HG03097 (cell line): ENCODE measurements at regions not wholly inside any gene's neighbourhood (a gene's known extent, or its start where the extent isn't known, plus 50 kb on each side); places are given as distances from the start of the nearest gene placed in this dataset.
"Not testable (repeated sequence)": the region's sequence is repeated elsewhere in the genome, so short reads cannot be mapped to it uniquely, and the experiment has no call there.

Experiments
- ATAC-seq: cut with Tn5 transposase; IDR thresholded peaks from one replicate; pipeline ENCODE4 v1.9.1; 2021; ENCODE audit not compliant: unreplicated experiment, low FRiP score

DNA sequence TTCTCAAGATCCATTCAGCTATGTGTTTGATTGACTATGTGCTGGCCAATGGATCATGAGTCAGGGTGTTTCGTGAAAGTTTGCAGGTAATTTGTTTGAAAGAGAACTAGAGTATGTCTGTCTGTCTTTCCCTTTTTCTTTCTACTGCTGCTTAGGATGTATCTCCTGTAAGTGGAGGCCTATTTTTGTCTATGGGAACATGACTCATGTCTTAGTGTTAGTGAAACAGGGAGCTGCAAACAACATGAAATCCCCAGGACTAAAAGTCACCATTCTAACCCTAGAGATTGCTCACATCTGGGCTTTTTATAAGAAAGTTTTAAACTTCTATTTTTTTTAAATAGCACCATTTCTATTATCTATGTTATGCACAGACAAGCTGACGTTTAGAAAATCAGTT is 333.0 kb downstream of the CCER1 start:
- no peak for ATAC-seq

DNA sequence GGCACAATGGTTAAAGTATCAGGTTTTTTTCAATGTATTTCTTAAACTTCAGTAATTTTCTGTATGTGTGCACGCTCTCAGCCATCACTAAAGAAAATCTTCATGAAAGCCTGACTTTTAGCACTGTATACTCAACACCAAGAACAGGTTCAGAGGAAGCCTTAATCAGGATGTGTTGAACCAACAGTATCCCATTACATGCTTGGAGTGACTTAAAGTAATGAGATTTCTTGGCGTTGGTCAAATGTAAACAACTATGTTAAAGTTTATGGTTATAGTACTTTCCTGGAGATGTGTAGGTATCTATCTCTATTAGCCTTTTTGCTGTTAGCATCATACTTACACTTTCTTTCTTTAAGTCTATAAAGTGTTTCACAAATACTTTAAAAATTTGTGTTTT is 335.0 kb downstream of the CCER1 start:
- no peak for ATAC-seq

DNA sequence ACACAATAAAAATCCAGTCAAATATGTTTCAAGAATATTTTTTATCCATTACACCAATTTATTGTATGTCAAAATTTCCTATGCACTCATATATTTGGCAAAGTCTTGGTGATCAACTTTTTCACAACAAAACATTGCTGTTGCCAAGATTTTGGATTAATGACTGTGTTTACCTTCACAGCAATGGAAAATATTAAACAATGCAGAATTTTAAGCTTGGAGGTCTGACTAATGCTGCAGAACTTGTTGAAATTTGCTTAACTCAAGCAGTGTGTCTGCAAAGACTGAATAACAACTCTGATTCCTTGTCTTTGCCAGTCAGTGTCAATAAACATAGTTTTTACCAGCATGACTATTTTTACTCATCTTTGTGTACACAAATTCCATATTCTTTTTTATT is 336.4 kb downstream of the CCER1 start:
- ATAC-seq = no peak

DNA sequence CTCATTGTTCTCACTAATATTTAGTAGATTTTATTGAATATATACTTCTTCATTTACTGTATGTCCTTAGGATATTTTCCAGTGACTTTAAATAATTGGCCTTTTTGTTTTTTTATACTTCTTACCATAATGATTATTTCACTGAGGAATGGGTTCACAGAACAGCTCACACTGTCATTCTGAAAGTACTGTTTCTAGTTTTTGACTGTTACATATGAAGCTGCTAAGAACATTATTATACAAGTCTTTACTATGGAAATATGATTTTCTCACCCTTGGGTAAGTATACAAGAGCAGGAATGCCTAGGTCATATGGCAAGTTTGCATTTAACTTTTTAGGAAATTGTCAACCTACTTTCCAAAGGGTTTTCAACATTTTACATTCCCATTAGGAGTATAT is 343.1 kb downstream of the CCER1 start:
- no peak for ATAC-seq

DNA sequence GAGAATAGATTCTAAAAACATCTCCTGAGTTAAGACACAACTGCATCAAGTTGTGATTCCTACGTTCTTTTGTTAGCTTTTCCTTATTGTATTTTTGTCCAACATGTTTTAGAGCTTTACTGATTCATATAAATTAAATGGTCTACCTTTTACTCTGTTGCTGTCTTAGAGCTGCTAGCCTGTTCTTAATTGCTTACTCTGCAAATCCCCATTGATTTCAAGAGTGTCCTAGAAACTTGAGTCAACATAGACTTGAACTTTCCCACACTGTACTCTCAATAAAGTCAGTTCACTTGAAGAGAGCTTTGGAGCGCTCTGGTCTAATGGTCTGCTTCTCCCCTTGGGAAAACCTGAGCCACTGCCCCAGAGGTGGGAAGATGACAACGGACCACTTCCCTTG is 343.9 kb downstream of the CCER1 start:
- ATAC-seq = no peak

DNA sequence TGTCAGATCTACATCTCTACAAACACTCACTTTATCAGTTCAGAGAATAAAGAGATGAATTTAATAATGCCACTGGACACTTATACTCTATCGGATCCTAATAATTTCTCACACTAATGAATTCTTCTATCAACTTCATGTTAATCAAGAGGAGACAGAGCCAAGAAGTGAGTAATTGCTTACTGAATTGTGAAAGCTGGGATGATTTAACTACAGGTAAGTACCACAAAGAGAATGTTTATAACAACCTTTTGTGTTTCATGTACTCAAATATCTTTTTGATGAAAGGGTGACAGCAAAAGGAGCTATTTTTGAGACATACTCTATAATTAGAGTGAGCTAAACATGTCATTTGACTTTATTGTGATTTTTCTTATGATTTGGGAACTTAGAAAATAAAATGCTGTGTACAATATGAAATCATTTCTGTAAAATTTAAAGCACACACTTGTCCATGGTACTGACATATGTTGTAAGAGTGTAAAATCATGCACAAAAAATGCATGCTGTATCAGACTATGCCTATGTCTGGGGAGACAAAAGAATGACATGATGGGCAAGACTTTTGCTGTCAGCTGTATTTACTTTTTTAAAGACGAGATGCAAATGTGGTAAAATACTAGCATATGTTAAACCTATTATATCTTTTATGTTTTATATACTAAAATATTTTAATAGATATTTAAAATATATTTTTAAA is 361.2 kb downstream of the CCER1 start:
- ATAC-seq = no peak

DNA sequence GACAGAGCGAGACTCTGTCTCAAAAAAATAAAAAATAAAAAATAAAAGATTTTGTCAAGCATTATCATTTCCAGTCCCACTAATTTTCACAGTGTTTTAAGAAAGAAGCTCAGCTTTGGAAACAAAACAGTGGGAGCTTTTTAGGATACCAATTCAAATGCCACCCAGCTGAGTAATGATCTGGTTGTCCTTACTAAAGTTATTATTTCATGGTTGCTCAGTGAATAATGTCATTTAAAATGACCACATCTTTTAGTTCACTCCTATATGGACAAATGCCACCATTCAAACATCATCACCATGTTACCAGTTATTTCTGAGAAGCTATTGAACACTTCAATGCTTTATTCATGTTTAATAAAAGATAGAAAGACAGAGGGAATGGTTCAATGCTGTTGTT is 365.0 kb downstream of the CCER1 start:
- no peak for ATAC-seq

DNA sequence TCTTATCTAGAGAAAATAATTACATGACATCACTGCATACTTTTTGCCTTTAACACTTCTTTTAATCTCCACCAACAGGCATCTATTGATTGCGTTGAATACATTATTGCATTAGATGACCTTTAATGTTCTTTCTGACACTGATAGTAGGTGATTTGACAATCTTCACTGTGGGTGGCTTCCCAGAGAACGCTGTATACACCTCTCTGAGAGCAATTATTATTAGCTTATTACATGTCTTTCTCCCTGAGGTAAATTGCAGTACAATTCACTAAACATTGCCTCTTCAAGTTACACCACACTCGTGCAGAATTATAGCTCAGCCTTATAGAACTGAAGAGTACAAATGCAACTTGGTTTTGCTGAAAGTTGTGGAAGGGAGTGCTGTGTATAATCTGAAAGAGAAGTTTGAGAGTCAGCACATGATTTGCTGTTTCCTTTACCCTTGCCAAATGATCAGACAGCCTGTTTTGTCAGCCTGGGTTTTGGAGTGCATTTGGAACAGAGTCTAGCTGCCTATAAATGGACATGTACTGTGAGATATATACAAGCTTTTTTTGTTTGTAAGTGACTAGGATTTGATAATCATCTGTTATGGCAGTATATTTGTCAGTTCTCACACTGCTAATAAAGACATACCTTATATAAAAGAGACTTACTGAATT is 369.2 kb downstream of the CCER1 start:
- no peak for ATAC-seq

DNA sequence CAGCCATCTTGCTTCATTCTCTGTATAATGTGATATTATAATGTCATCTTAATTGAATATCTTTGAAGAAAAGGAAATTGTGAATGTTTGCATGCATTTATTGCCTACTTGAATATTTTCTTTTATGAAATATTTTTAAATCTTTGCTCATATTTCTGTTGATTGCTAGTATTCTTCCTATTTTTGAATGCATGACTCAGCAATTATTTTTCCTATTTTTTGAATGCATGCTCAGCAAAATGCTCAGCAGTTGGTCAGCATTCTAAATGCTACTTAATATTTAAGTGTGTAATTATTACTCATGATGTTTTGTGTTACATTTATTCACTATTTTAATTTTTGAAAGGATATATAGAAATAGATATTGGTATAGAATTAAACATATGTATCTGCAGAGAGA is 378.3 kb downstream of the CCER1 start:
- no peak for ATAC-seq

DNA sequence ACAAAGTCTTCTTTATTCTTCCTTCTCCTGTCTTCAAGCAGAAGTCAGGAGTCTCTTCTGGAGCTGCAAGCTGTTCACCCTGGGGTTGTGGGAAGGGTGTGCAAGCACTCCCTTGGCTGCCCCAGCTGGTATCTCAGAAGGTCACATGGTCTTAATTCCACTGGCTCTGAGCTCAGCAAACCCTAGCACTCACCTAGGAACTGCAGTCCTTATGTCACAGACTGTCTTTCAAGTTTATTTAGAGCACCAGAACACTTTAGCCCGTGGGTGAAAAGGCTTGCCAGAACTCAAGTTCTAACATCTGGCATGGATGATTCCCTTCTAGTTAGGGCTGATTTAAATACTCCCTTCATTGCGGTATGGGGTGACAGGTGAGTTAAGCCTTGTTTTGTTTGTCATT is 379.0 kb downstream of the CCER1 start:
- ATAC-seq = no peak

DNA sequence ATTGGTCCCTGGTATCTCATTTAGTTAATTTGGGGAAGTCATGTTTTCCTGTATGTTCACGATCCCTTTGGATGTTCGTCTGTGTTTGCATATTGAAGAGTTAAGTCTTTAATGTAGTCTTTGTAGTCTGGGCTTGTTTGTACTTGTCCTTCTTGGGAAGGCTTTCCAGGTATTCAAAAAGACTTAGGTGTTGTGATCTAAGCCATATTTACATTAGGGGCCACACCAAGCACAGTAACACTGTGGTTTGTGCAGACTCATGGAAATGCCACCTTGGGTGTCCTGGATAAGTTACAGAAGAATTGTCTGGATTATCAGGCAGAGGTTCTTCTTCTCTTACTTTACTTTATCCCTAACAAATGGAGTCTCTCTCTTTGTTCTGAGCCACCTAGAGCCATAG is 380.3 kb downstream of the CCER1 start:
- ATAC-seq = no peak

DNA sequence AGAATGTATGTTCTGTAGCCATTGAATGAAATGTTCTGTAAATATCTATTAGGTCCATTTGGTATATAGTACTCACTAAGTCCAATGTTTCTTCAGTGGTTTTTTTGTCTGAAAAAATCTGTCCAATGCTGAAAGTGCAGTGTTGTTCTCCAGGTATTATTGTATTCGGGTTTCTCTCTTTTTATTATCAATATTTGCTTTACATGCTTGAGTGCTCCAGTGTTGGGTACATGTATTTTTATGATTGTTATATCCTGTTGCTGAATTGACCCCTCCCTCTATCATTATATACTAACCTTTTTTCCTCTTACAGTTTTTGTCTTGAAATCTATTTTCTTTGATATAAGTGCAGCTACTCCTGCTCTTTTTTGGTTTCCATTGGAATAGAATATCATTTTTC is 382.2 kb downstream of the CCER1 start:
- ATAC-seq = no peak

DNA sequence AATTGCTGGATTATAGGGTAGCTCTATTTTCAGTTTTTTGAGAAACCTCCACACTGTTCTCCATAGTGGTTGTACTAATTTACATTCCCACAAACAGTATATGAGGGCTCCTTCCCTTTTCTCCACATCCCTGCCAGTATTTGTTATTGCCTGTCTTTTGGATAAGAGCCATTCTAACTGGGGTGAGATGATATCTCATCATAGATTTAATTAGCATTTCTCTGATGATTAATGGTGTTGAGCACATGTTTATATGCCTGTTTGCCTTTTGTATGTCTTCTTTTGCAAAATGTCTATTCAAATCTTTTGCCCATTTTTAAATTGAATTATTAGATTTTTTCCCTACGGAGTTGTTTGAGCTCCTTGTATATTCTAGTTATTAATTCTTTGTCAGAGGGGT is 385.3 kb downstream of the CCER1 start:
- no peak for ATAC-seq

DNA sequence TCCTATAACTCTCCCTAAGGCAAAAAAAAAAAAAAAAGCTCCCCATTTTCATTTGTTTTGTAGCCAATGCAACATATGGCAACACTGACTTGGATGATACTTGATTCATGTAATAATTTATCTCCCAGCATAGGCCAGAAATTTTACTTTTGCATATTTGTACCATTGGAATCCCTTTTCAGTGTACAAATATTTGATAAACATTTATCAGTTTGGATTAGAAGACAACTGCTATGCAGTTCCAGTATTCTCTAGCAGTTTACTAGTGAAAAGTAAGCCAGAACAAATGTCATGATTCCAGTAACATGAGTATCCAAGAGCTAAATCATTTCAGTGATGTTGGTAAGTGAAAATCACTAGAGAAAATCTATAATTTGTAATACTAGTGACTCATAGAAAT is 392.3 kb downstream of the CCER1 start:
- no peak for ATAC-seq

DNA sequence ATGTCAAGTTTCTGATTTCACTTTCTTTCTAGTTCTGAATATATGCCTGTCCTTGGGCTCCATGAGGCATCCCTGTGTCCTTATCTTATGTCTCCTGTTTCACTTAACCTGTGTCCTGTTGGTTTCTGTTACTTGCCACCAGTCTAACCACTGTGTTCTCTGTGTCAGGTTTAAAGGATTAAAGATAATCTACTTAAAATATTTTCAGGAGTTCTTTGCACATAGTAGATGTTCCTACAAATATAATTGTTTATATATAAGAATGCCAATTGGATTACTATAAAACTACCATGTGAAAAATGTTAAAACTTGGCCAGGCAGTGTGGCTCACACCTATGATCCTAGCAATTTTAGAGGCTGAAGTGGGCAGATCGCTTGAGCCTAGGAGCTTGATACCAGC is 406.4 kb downstream of the CCER1 start:
- ATAC-seq = no peak

DNA sequence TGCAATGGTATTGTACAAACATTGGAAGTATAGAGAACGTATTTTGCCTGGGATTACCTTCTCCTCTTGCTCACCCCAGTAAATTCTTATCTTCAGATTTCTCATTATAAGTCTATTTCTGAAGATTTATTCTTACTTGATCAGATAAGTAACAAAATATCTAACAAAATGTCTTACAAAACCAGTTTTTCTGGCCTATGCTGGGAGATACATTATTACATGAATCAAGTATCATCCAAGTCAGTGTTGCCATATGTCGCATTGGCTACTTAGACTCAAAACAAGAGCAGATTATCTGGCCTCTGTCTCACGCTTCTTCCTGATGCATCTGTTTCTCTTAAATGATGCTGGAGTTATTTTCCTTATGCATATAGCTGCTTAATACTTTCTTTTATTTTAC is 408.5 kb downstream of the CCER1 start:
- no peak for ATAC-seq

DNA sequence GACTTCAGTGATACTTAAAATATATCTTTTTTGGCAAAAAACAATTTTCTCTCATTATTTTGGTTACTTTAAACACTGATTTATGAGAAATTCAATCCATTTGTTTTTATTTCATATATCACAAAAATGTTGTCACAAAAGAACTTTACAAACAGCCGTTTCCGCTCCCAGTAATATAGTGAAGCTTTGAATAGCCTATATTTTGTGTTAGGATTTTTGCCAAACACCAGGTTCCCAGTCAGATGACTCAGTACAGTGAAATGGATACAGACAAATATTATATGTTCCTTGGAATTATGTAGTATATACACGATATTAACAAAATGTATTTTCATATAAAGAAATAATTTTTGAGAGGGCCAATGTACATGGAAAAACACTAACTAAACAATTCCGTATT is 411.1 kb downstream of the CCER1 start:
- no peak for ATAC-seq

DNA sequence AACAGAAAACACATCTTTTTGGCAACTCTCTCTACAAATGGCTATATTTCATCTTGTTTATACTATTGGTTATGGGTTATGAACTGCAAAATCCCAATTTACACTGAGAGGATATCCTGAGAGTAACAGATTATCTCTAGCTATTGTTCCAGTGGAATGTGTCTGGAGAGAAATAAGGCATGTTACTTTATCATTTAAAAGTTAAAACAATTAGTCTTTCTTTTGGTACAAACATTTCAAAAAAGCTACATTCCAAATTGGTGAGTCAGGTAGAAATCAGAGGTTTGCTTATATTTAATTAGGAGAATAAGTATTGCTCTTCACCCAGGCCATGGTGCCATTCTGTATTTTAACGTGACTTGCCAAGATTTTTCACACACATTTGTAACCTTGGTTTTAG is 411.6 kb downstream of the CCER1 start:
- no peak for ATAC-seq

DNA sequence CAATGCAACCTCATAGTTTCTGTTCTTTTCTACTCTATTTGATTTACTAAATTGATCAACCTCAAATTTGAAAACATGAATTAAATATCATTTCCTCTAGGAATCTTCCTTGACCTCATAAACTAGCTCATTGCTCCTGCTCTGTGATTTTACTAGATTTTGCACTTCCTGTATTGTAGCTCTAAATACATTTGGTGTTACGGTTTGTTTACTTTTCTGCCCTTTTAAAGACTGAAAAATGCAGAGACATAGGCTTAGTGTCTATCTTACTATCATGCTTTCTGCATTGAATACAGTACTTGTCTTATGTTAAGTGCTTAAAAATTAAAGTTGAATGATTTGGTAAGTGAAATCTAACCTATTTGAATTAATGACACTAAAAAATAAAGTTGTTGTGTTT is 412.1 kb downstream of the CCER1 start:
- ATAC-seq = not testable (repeated sequence)

DNA sequence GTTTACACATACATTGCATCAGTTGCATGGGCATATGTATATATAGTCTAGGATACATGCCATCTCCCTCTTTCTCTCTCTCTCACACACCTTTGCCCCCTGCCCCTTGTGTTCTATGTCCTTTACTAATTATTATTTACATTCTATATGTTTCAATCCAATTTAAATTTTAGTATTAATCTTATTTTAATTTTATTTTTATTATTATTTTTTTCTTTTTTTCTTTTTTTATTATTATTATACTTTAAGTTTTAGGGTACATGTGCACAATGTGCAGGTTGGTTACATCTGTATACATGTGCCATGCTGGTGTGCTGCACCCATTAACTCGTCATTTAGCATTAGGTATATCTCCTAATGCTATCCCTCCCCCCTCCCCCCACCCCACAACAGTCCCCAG is 421.1 kb downstream of the CCER1 start:
- ATAC-seq = not testable (repeated sequence)

DNA sequence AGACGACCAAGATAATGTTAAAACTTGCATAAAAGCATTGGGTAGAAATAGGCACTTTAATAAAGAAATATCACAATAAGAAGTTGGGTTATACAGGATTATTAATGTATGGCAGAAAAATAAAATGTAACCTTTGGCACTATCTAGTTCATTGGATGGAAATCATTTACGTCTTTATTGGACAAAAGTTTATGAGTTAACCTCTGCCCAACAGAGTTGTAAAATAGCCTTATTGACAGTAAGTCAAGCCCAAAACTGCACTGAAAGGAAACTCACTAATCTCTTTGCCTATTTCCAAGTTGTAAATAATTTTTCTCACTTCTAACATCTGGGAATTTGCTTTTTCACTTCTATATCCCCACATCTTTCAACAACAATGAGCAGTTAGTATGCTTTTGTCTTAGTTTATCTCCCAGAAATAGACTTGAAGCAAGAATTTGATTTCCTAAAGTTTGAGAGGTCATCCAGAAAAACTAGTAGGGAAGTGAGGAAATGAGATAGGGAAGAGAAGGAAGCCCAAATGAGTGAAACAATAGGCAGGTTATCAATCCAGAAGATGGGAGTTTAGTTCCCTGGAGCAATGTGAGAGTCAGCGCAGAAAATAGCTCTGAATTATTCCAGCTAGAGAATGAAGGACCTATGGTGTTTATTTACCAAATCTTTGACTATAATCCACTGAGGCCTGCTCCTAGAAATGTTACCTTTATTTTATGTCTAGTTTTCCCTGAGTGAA is 434.8 kb downstream of the CCER1 start:
- no peak for ATAC-seq

DNA sequence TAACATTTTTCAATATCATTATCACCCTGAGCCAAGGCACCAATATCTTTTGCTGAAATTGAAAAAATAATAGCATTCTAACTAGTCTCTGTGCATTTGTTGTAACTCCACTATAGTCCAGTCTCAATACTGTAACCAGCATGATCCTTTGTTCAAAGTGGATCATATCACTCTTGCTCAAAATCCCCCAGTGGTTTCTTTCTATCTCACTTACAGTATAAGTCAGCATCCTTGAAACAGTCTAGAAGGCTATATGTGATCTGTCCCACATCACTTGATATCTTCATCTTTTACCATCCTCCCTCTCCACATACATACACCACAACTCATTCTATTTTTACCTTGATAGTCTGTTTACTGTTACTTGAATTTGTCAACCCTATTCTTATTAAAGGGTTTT is 435.7 kb downstream of the CCER1 start:
- no peak for ATAC-seq
